ENCODE measurements at regions not wholly inside any gene's neighbourhood (a gene's known extent, or its start where the extent isn't known, plus 50 kb on each side); places are given as distances from the start of the nearest gene placed in this dataset.
"Not testable (repeated sequence)": the region's sequence is repeated elsewhere in the genome, so short reads cannot be mapped to it uniquely, and the experiment has no call there.

- no peak for FAIRE-seq
- TF ChIP-seq, protein P1, sequence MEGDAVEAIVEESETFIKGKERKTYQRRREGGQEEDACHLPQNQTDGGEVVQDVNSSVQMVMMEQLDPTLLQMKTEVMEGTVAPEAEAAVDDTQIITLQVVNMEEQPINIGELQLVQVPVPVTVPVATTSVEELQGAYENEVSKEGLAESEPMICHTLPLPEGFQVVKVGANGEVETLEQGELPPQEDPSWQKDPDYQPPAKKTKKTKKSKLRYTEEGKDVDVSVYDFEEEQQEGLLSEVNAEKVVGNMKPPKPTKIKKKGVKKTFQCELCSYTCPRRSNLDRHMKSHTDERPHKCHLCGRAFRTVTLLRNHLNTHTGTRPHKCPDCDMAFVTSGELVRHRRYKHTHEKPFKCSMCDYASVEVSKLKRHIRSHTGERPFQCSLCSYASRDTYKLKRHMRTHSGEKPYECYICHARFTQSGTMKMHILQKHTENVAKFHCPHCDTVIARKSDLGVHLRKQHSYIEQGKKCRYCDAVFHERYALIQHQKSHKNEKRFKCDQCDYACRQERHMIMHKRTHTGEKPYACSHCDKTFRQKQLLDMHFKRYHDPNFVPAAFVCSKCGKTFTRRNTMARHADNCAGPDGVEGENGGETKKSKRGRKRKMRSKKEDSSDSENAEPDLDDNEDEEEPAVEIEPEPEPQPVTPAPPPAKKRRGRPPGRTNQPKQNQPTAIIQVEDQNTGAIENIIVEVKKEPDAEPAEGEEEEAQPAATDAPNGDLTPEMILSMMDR (IDR thresholded peaks at IDR 0.05; ENCODE audit: insufficient read depth, missing control alignments), result no peak
- DNase-seq (ENCODE audit: insufficient read length, low spot score), result no peak
Measured at GRCh38 chr16:87156195-87156594, 161.0 kb downstream of the C16orf95 start.

GRCh38 chr16:87160234-87160636 is 157.0 kb downstream of the C16orf95 start:
- TF ChIP-seq, protein P1 (IDR thresholded peaks at IDR 0.05; ENCODE audit: insufficient read depth, missing control alignments), result no peak
- DNase-seq (ENCODE audit: insufficient read length, low spot score) (no peak), FAIRE-seq (no peak)

DNA sequence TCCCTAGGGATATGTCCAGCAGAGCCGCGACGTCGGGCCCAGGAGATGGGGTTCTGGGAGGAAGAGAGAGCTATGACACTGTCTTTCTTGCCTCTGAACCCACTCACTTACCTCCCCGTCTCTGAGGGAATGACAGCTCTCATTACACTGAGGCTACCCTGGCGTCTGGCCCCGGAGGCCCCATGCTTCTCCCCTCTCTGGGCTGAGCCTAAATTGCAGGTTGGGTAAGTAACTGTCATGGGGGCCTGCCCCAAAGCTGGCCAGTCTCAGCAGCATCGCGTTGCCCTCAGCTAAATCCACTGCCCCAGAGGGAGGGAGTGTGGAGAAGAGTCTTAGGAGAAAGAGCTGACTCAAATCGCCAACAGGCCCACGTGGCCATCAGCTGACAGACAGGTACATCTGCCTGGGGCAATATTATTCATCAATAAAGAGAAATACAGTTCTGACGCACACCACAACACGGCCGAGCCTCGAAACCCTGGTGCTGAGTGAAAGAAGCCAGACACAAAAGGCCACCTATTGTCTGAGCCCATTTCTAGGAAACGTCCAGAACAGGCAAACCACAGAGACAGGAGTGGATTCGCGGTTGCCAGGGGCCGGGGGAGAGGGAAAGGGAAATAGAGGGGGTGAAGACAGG is 156.4 kb downstream of the C16orf95 start:
- DNase-seq (ENCODE audit: insufficient read length, low spot score) (no peak), FAIRE-seq (no peak)
- TF ChIP-seq, protein P1 (IDR thresholded peaks at IDR 0.05; ENCODE audit: insufficient read depth, missing control alignments), result no peak

GRCh38 chr16:87161410-87161809 is 155.8 kb downstream of the C16orf95 start:
- DNase-seq (ENCODE audit: insufficient read length, low spot score); FAIRE-seq: not testable (repeated sequence)

DNA sequence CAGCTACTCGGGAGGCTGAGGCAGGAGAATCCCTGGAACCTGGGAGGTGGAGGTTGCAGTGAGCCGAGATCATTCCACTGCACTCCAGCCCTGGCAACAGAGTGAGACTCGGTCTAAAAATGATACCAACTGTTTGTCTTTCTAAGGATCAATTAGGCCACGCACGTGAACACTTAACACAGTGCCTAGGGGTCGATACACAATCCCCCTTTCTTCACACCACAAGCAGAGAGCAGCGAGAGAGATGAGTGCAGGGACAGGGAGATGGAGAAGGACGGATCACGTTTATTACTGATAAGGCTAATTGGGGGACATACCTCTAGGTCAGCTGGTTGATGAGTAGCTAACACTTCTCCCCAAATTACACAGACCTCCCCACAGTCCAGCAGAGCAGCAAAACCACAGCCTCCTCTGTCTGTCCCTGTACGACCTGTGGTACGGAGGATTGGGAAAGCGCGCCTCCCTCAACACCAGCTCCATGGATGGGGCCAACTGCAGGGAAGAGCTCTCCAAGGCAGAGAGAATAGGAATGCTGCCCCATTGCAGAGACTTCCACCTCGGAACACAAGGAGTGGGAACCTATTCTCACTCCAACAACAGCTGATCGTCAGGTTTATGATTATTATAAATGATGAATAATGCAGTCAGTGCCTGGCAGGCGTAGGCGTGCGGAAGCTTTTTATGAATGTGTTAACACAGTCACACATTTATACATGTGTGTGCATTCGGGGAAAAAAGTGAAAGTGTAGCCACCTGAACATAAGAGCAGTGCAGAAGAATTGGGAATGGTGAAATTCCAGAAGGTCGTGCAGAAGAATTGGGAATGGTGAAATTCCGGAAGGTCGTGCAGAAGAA is 155.1 kb downstream of the C16orf95 start:
- FAIRE-seq (no peak), DNase-seq (ENCODE audit: insufficient read length, low spot score) (no peak)
- TF ChIP-seq, protein P1 (IDR thresholded peaks at IDR 0.05; ENCODE audit: insufficient read depth, missing control alignments), result no peak

GRCh38 chr16:87162799-87163198 is 154.4 kb downstream of the C16orf95 start:
- DNase-seq (ENCODE audit: insufficient read length, low spot score); FAIRE-seq: not testable (repeated sequence)

DNA sequence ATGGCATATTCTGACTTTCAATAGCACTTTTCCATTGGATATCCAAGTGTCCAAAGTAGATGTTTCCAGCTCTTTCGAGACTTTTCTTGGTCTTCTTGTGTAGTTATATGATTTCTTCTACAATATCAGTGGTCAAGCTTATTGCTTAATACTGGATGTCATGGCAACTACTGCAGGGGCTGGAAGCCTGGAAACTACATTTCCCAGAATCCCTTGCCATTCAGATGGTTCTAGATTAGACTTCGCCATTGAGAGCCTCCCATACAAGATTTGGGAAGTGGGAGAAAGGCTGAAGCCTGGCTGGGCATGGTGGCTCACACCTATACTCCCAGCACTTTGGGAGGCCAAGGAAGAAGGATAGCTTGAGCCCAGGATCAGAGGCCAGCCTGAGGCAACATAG is 153.6 kb downstream of the C16orf95 start:
- TF ChIP-seq, protein P1 (IDR thresholded peaks at IDR 0.05; ENCODE audit: insufficient read depth, missing control alignments), result no peak
- FAIRE-seq (no peak), DNase-seq (ENCODE audit: insufficient read length, low spot score) (no peak)

- FAIRE-seq (no peak), DNase-seq (ENCODE audit: insufficient read length, low spot score) (no peak)
- TF ChIP-seq, protein P1 (IDR thresholded peaks at IDR 0.05; ENCODE audit: insufficient read depth, missing control alignments), result no peak
Measured at GRCh38 chr16:87165151-87165550, 152.0 kb downstream of the C16orf95 start.

Measured in D721Med (cell line).